PC-9 (cell line): ENCODE measurements at regions not wholly inside any gene's neighbourhood (a gene's known extent, or its start where the extent isn't known, plus 50 kb on each side); places are given as distances from the start of the nearest gene placed in this dataset.

Experiments used
- BruUV-seq: library from RNA; stranded (reverse); fragments of 400-500 nt; replicated peaks from 2 replicates; lab custom pipeline; 2021; lab: Mats Ljungman, UMichigan
- CTCF ChIA-PET: fragments of 300-600 bp; sonication (Branson Sonifier 250); formaldehyde crosslinking; loops from one replicate; lab custom pipeline; 2022; ENCODE audit warnings: antibody characterized with exemption; lab: Charles Lee
- POLR2A ChIA-PET: fragments of 300-600 bp; sonication (Branson Sonifier 250); formaldehyde crosslinking; loops from one replicate; lab custom pipeline; 2022; ENCODE audit warnings: antibody characterized with exemption; ENCODE audit not compliant: unreplicated experiment; lab: Charles Lee
- DNase-seq, 2 experiments: peaks; one replicate each; pipeline versions ENCODE4 v3.0.0 to v3.0.0-alpha.2; 2015 to 2022; ENCODE audit warnings: mixed read lengths in 1 of 2
- H2AFZ ChIP-seq: fragments of 200-600 bp; sonication (generic); 2 replicates; pipeline ENCODE4 v1.8.1; 2017; ENCODE audit warnings: antibody characterized with exemption
- H3F3A ChIP-seq: fragments of 200-600 bp; sonication (generic); 2 replicates; pipeline ENCODE4 v1.8.1; 2017; ENCODE audit warnings: antibody characterized with exemption, mild to moderate bottlenecking, low read depth; ENCODE audit not compliant: insufficient read depth
- H3K27ac ChIP-seq: fragments of 200-600 bp; sonication (generic); 2 replicates; pipeline ENCODE4 v1.6.1; 2016; ENCODE audit warnings: mixed run types
- H3K27me3 ChIP-seq: fragments of 200-600 bp; sonication (generic); 2 replicates; pipeline ENCODE4 v1.6.1; 2016; ENCODE audit warnings: low read depth, mixed run types; ENCODE audit not compliant: insufficient read depth
- H3K36me3 ChIP-seq: fragments of 200-600 bp; sonication (generic); 2 replicates; pipeline ENCODE4 v1.6.1; 2016; ENCODE audit warnings: low read depth, mixed run types
- H3K4me1 ChIP-seq: fragments of 200-600 bp; sonication (generic); replicated peaks from 2 replicates; pipeline ENCODE4 v1.6.1; 2016; ENCODE audit warnings: mixed run types; ENCODE audit not compliant: insufficient read depth
- H3K4me2 ChIP-seq: fragments of 200-600 bp; sonication (generic); 2 replicates; pipeline ENCODE4 v1.6.1; 2017; ENCODE audit warnings: mixed run types
- H3K4me3 ChIP-seq: fragments of 200-600 bp; sonication (generic); 2 replicates; pipeline ENCODE4 v1.6.1; 2016; ENCODE audit warnings: mixed run types
- H3K79me2 ChIP-seq: fragments of 200-600 bp; sonication (generic); 2 replicates; pipeline ENCODE4 v1.6.1; 2017; ENCODE audit warnings: low read depth, mixed run types
- H3K9me2 ChIP-seq: fragments of 200-600 bp; sonication (generic); 2 replicates; pipeline ENCODE4 v1.8.1; 2017; ENCODE audit warnings: mild to moderate bottlenecking; ENCODE audit not compliant: insufficient read depth
- H3K9me3 ChIP-seq: fragments of 200-600 bp; sonication (generic); 2 replicates; pipeline ENCODE4 v1.8.1; 2016; ENCODE audit warnings: low read depth; ENCODE audit not compliant: insufficient read depth
- H4K20me1 ChIP-seq: fragments of 200-600 bp; sonication (generic); 2 replicates; pipeline ENCODE4 v1.8.1; 2017; ENCODE audit not compliant: insufficient read depth
- CTCF ChIP-seq: fragments of 200-600 bp; sonication (generic); conservative IDR thresholded peaks from 2 replicates; pipeline ENCODE4 v1.6.1; 2017; ENCODE audit warnings: mixed run types, antibody characterized with exemption, mild to moderate bottlenecking, moderate library complexity
- EZH2 ChIP-seq: fragments of 200-600 bp; sonication (generic); IDR thresholded peaks from 2 replicates; pipeline ENCODE4 v1.8.0; 2017; ENCODE audit warnings: antibody characterized with exemption, low read depth
- intact Hi-C: fragments of 100-400 bp; cut with micrococcal nuclease; formaldehyde crosslinking; loops from one replicate; pipeline ENCODE4 v1.10.0; 2022; ENCODE audit not compliant: unreplicated experiment

- H3F3A ChIP-seq: no peaks in the 10 kb centered on the region
- CTCF ChIA-PET: no interaction called here
Observed at GRCh38 chr3:159030138-159030670, 228.3 kb downstream of the MFSD1 start.

DNA sequence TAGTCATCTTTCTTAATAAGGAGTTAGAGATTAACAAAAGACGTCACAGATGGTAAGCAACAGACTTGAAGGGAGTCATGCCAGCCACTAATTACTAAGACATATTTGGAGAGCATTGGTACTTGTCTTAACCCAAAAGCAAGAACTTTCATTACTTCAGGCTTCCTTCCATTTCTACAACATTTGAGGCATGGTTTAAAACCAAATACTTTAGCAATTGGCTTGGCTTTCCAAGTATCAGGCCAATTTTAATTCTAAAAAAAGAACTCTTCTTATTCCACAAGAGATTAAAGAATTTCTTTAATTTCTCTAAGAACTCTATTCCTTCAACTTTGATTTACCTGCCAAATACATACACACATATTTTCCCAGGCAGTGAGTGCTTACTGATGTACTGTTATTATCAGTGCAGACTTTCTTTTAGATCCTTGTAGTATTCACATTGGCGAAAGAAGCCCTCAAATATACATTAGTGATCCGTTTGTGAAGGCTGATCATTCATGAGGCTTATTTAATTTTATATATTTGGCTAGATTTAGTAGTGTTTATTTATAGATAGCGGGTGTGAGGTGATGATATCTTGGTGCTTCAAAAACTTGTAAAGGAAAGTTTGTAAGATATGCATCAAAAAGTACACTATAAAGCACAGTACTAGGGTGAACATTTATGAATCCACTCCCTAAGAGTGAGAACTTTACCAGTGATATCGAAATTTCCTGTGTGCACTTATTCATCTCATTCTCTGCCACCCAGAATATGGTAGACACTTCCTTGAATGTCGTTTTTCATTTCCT lies 229.2 kb downstream of the MFSD1 start:
- Histone ChIP-seq H3K36me3 (no peaks in the 10 kb centered on the region), H3K27me3 (no peaks in the 10 kb centered on the region), H2AFZ (no peak overlapping the region), H3K4me3 (no peak overlapping the region), H4K20me1 (no peaks in the 10 kb centered on the region), H3K9me2 (no peaks in the 10 kb centered on the region), H3F3A (no peaks in the 10 kb centered on the region), H3K4me1 (no peaks in the 10 kb centered on the region), H3K79me2 (no peaks in the 10 kb centered on the region), H3K9me3 (no peaks in the 10 kb centered on the region), H3K27ac (no peak overlapping the region), H3K4me2 (no peak overlapping the region)
- ChIA-PET CTCF (no interaction called here), POLR2A (no interaction called here)
- intact Hi-C loops: no loop called here
- DNase-seq: no peak
- TF ChIP-seq EZH2 (no peak), CTCF (no peak)
- no TSS peak for BruUV-seq

More at GRCh38 chr3:159030138-159030670, 228.3 kb downstream of the MFSD1 start:
- DNase-seq: no peak
- TF ChIP-seq CTCF (no peak), EZH2 (no peak)
- Histone ChIP-seq H2AFZ (no peak overlapping the region), H4K20me1 (no peaks in the 10 kb centered on the region), H3K9me3 (no peaks in the 10 kb centered on the region), H3K9me2 (no peaks in the 10 kb centered on the region), H3K4me2 (no peak overlapping the region), H3K27ac (no peak overlapping the region), H3K4me3 (no peak overlapping the region), H3K79me2 (no peaks in the 10 kb centered on the region), H3K4me1 (no peaks in the 10 kb centered on the region), H3K27me3 (no peaks in the 10 kb centered on the region), H3K36me3 (no peaks in the 10 kb centered on the region)
- POLR2A ChIA-PET: no interaction called here
- BruUV-seq: no TSS peak
- intact Hi-C loops: no loop called here

DNA sequence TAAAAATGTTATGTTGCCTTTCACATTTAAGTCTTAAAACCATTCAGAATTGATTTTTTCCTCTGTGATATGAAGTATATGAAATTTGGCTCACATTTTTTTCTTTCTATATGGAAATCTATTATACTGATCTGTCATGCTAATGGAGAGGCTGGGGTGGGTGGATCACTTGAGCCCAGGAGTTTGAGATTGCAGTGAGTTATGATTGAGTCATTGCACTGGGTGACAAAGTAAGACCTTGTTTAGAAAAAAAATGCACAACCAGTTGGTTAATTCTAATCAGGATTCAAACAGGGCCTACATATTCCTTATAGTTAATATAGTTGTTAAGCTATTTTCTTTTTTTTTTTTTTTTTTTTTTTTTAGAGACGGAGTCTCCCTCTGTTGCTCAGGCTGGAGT lies 230.5 kb downstream of the MFSD1 start:
- Histone ChIP-seq H3F3A (no peaks in the 10 kb centered on the region), H3K9me2 (no peaks in the 10 kb centered on the region), H3K9me3 (no peaks in the 10 kb centered on the region), H3K27me3 (no peaks in the 10 kb centered on the region), H3K4me2 (no peak overlapping the region), H3K4me1 (no peaks in the 10 kb centered on the region), H3K27ac (no peak overlapping the region), H3K36me3 (no peaks in the 10 kb centered on the region), H3K79me2 (no peaks in the 10 kb centered on the region), H3K4me3 (no peak overlapping the region), H2AFZ (no peak overlapping the region), H4K20me1 (no peaks in the 10 kb centered on the region)
- ChIA-PET POLR2A (no interaction called here), CTCF (no interaction called here)
- TF ChIP-seq CTCF (no peak), EZH2 (no peak)
- intact Hi-C loops: no loop called here
- no peak for DNase-seq
- BruUV-seq: no TSS peak
